MM.1S (cell line): ENCODE measurements at regions not wholly inside any gene's neighbourhood (a gene's known extent, or its start where the extent isn't known, plus 50 kb on each side); places are given as distances from the start of the nearest gene placed in this dataset.

Experiments used
- CTCF ChIP-seq: fragments of 300-600 bp; sonication (generic); IDR thresholded peaks from 2 replicates; pipeline ENCODE4 v1.5.1; 2016; ENCODE audit warnings: antibody characterized with exemption, low read length, mixed read lengths
- EZH2 ChIP-seq: fragments of 300-600 bp; sonication (generic); optimal IDR thresholded peaks from 2 replicates; pipeline ENCODE3; 2017; ENCODE audit warnings: low read depth, mild to moderate bottlenecking, antibody characterized with exemption, low read length, mixed read lengths
- EZH2phosphoT487 ChIP-seq: fragments of 300-600 bp; sonication (generic); IDR thresholded peaks from 2 replicates; pipeline ENCODE4 v1.6.1; 2018; ENCODE audit warnings: antibody characterized with exemption, low read length

GRCh38 chr13:90188351-90188636 lies 1159.2 kb upstream of the MIR17HG start:
- TF ChIP-seq CTCF (no peak), EZH2 (no peak), EZH2phosphoT487 (no peak)
